GM19452 (cell line): ENCODE measurements at regions not wholly inside any gene's neighbourhood (a gene's known extent, or its start where the extent isn't known, plus 50 kb on each side); places are given as distances from the start of the nearest gene placed in this dataset.

Source experiments
- ATAC-seq: cut with Tn5 transposase; IDR thresholded peaks from one replicate; pipeline ENCODE4 v1.9.1; 2021; ENCODE audit not compliant: unreplicated experiment

GRCh38 chr6:88263591-88263990 lies 97.4 kb upstream of the CNR1 start:
- no peak for ATAC-seq

DNA sequence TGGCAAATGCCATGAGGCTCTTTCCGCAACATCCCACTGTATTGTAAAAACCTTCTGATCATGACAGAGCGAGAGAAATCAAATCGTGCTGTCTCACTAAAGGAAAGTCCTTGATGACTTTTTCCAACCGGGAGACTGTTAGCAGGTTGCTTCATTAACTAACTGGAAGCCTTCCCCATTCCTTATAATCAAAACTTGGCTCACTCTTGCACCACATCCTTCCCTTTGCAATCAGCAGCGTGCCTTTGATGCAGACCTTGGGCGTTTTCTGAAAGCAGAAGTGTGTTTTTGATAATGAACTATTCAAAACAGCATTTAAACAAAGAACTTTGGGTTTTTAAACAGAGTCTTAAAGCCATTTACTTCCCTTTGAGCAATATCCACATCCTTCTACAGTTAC lies 96.2 kb upstream of the CNR1 start:
- ATAC-seq, result no peak

DNA sequence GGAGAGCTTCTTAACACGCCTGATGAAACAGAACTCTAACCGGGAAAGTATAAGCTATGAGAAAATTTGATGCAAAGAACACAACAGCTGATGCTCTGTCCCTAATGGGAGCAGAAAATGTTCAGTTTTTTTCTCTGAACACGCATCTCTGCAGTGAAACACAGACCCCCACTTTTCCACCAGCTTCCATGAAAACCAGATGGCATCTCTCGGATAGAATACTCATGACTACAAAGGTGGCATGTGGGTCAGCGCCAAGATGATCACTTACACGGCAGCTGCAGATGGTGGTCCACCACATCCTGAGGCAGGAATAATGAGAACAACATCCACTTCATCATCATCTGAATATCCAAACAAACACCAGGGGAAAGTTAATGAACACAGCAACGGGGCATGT lies 85.2 kb upstream of the CNR1 start:
- ATAC-seq, result no peak

GRCh38 chr6:88248709-88249321 lies 82.7 kb upstream of the CNR1 start:
- no peak for ATAC-seq

GRCh38 chr6:88246654-88247053 lies 80.5 kb upstream of the CNR1 start:
- no peak for ATAC-seq

- no peak for ATAC-seq
Observed at GRCh38 chr6:88244721-88245120, 78.6 kb upstream of the CNR1 start.

DNA sequence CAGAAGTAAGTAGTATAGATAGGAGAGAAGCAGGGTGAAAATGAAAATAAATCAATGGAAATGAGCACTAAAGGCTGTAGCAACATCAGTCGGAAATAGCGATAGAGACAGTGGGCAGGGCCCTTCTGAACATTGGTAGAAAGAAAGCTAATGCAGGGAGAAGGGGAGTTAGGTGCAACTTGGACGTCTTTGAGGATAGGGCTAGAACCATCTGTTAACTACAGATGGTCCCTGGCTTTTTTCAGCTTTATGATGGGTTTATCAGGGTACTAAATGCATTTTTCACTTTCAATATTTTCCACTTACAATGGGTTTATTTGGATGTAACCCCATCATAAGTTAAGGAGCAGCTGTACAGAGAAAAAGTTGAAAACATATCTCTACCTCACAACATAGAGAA lies 72.8 kb upstream of the CNR1 start:
- ATAC-seq, result no peak

GRCh38 chr6:88238065-88238464 lies 71.9 kb upstream of the CNR1 start:
- ATAC-seq, result peak; percentile 58

- ATAC-seq, result no peak
Observed at GRCh38 chr6:88236612-88237360, 70.6 kb upstream of the CNR1 start.

- ATAC-seq, result no peak
Observed at GRCh38 chr6:88232753-88233152, 66.6 kb upstream of the CNR1 start.

DNA sequence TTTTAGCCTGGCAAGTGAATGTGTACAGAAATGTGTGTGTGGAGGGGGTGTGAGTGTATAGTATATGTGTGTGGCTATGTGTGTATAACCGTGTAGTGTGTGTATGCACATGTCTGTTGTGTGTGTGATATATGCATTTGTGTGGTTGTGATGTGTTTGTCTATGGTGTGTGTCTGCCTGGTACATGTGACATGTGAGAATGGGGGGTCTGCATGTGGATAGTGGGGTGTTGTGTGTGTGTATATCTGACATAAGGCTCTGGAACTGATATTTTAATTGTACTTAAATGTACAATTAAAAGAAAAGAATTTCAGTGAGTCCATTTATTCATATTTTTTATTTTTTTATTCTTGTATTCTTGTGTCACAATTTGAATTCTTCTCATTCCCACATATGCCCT lies 57.2 kb upstream of the CNR1 start:
- ATAC-seq, result no peak

DNA sequence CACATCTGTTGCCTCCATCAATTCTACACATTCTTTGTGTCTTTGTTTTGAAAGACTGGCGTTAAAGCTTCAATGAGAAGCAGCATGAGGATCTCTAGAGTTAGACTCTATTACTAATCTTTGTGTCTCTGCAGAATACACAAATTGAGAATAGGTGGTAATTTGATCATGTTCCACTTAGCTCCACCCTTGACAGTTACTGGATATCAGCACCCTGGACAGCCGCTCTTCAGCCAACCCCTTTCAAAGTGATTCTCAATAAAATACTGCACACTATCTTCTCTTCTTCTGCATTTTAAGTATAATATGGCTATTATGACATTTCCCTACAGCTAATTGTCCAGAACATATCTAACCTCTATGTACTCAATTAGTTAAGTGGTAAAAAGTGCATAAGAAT lies 54.3 kb upstream of the CNR1 start:
- ATAC-seq, result no peak

DNA sequence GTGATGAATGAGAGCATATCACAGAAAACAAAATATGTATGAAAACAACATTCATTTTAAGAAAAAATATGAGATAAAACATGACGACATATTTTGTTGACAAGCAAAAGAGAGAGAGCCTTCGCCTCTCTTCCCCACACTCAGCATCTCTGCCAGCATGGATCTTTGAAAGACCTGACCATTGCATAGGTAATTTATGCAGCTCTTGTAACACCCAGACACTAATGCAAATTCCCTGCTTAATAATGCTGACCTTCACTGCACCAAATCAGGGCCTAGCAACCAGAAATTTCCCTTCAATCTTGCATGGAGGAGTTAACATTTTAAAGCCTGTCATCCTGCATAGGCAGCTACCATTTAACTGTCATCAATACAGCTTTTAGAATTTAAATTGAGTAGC lies 50.0 kb upstream of the CNR1 start:
- ATAC-seq, result no peak
